Neural progenitor cell (in vitro differentiated cells): ENCODE measurements at regions not wholly inside any gene's neighbourhood (a gene's known extent, or its start where the extent isn't known, plus 50 kb on each side); places are given as distances from the start of the nearest gene placed in this dataset.

Experiments used
- DNase-seq: peaks from one replicate; pipeline ENCODE4 v3.0.0-alpha.2; 2016; ENCODE audit warnings: low spot score
- H2AFZ ChIP-seq: fragments of 200-600 bp; sonication (generic); replicated peaks from 2 replicates; pipeline ENCODE4 v1.6.1; 2016; ENCODE audit warnings: antibody characterized with exemption
- H3F3A ChIP-seq: fragments of 200-600 bp; sonication (generic); 2 replicates; pipeline ENCODE4 v1.6.1; 2016; ENCODE audit warnings: antibody characterized with exemption, low read depth
- H3K27ac ChIP-seq: fragments of 200-600 bp; sonication (generic); 2 replicates; pipeline ENCODE4 v1.5.1; 2016; ENCODE audit warnings: mild to moderate bottlenecking
- H3K27me3 ChIP-seq: fragments of 200-600 bp; sonication (generic); 2 replicates; pipeline ENCODE4 v1.6.1; 2016; ENCODE audit warnings: mild to moderate bottlenecking, moderate library complexity
- H3K36me3 ChIP-seq: fragments of 200-600 bp; sonication (generic); 2 replicates; pipeline ENCODE4 v1.5.1; 2016
- H3K4me1 ChIP-seq: fragments of 200-600 bp; sonication (generic); 2 replicates; pipeline ENCODE4 v1.6.1; 2016; ENCODE audit warnings: mixed run types
- H3K4me2 ChIP-seq: fragments of 200-600 bp; sonication (generic); 2 replicates; pipeline ENCODE4 v1.6.1; 2016
- H3K4me3 ChIP-seq: fragments of 200-600 bp; sonication (generic); 2 replicates; pipeline ENCODE4 v1.5.1; 2016
- H3K79me2 ChIP-seq: fragments of 200-600 bp; sonication (generic); 2 replicates; pipeline ENCODE4 v1.6.1; 2016; ENCODE audit warnings: low read depth
- H3K9ac ChIP-seq: fragments of 200-600 bp; sonication (generic); 2 replicates; pipeline ENCODE4 v1.6.1; 2016
- H3K9me3 ChIP-seq: fragments of 200-600 bp; sonication (generic); 2 replicates; pipeline ENCODE4 v1.5.1; 2016; ENCODE audit warnings: low read depth
- H4K20me1 ChIP-seq: fragments of 200-600 bp; sonication (generic); 2 replicates; pipeline ENCODE4 v1.6.1; 2016; ENCODE audit warnings: low read depth
- H3K27ac Mint-ChIP-seq: 3 replicates; pipeline ENCODE4 v1.8.0; 2021; ENCODE audit warnings: mixed read lengths
- H3K27me3 Mint-ChIP-seq: 2 replicates; pipeline ENCODE4 v1.8.0; 2022; ENCODE audit warnings: low read depth, mild to moderate bottlenecking, inconsistent platforms, moderate library complexity, mixed read lengths; ENCODE audit not compliant: insufficient read depth
- H3K36me3 Mint-ChIP-seq: 3 replicates; pipeline ENCODE4 v1.8.0; 2021; ENCODE audit warnings: mixed read lengths
- H3K4me1 Mint-ChIP-seq: 3 replicates; pipeline ENCODE4 v1.8.0; 2021; ENCODE audit warnings: mixed read lengths
- H3K4me3 Mint-ChIP-seq: 3 replicates; pipeline ENCODE4 v1.8.0; 2021; ENCODE audit warnings: mild to moderate bottlenecking, moderate library complexity, mixed read lengths
- H3K9me3 Mint-ChIP-seq: 3 replicates; pipeline ENCODE4 v1.8.0; 2020; ENCODE audit warnings: mixed read lengths
- CTCF ChIP-seq: fragments of 200-600 bp; sonication (generic); IDR thresholded peaks from 2 replicates; pipeline ENCODE4 v1.5.1; 2017; ENCODE audit warnings: antibody characterized with exemption, mild to moderate bottlenecking
- EZH2 ChIP-seq: fragments of 200-600 bp; sonication (generic); IDR thresholded peaks from 2 replicates; pipeline ENCODE4 v1.6.1; 2017; ENCODE audit warnings: antibody characterized with exemption, mild to moderate bottlenecking, moderate library complexity
- EZH2phosphoT487 ChIP-seq: fragments of 200-600 bp; sonication (generic); IDR thresholded peaks from 2 replicates; pipeline ENCODE4 v1.6.1; 2017; ENCODE audit warnings: antibody characterized with exemption

GRCh38 chr3:176950743-176951142, 246.5 kb downstream of the TBL1XR1 start:
- Mint-ChIP-seq H3K27ac (no peak overlapping the region), H3K4me1 (peaks cover 5% of the 10 kb centered on the region)

GRCh38 chr3:176948151-176948550, 249.1 kb downstream of the TBL1XR1 start:
- Mint-ChIP-seq H3K27ac (no peak overlapping the region), H3K4me1 (peaks cover 5% of the 10 kb centered on the region), H3K4me3 (no peak overlapping the region), H3K36me3 (no peaks in the 10 kb centered on the region), H3K27me3 (peaks cover 2% of the 10 kb centered on the region), H3K9me3 (peaks cover 2% of the 10 kb centered on the region)
- Histone ChIP-seq H3F3A (no peaks in the 10 kb centered on the region), H3K4me3 (no peak overlapping the region), H3K79me2 (no peaks in the 10 kb centered on the region), H3K27ac (no peak overlapping the region), H3K36me3 (no peaks in the 10 kb centered on the region), H3K27me3 (no peaks in the 10 kb centered on the region), H2AFZ (no peak overlapping the region), H3K9me3 (no peaks in the 10 kb centered on the region), H3K9ac (no peak overlapping the region), H3K4me1 (no peaks in the 10 kb centered on the region), H4K20me1 (no peaks in the 10 kb centered on the region), H3K4me2 (no peak overlapping the region)
- no peak for TF ChIP-seq EZH2phosphoT487
- no peak for TF ChIP-seq EZH2
- no peak for TF ChIP-seq CTCF
- no peak for DNase-seq

More at GRCh38 chr3:176950743-176951142, 246.5 kb downstream of the TBL1XR1 start:
- no peak overlapping the region for H3K4me3 ChIP-seq
- no peak overlapping the region for H3K4me3 Mint-ChIP-seq
- H3K9ac ChIP-seq: no peak overlapping the region
- no peaks in the 10 kb centered on the region for H3K27me3 ChIP-seq
- no peak overlapping the region for H3K4me2 ChIP-seq
- DNase-seq: no peak
- no peak overlapping the region for H3K27ac ChIP-seq
- peaks cover 2% of the 10 kb centered on the region for H3K9me3 Mint-ChIP-seq
- H3K79me2 ChIP-seq: no peaks in the 10 kb centered on the region
- no peaks in the 10 kb centered on the region for H3F3A ChIP-seq
- peaks cover 2% of the 10 kb centered on the region for H3K27me3 Mint-ChIP-seq
- H2AFZ ChIP-seq: no peak overlapping the region
- no peaks in the 10 kb centered on the region for H3K4me1 ChIP-seq
- H3K9me3 ChIP-seq: no peaks in the 10 kb centered on the region
- TF ChIP-seq CTCF (no peak), EZH2 (no peak), EZH2phosphoT487 (no peak)
- H3K36me3 Mint-ChIP-seq: no peaks in the 10 kb centered on the region
- no peaks in the 10 kb centered on the region for H3K36me3 ChIP-seq
- no peaks in the 10 kb centered on the region for H4K20me1 ChIP-seq

- Histone ChIP-seq H3K27ac (no peak overlapping the region), H4K20me1 (no peaks in the 10 kb centered on the region), H3K4me2 (no peak overlapping the region), H3K36me3 (no peaks in the 10 kb centered on the region), H3K79me2 (no peaks in the 10 kb centered on the region), H3K4me1 (no peaks in the 10 kb centered on the region), H3K27me3 (no peaks in the 10 kb centered on the region), H3F3A (no peaks in the 10 kb centered on the region), H3K4me3 (no peak overlapping the region), H3K9me3 (no peaks in the 10 kb centered on the region), H3K9ac (no peak overlapping the region), H2AFZ (no peak overlapping the region)
- no peaks in the 10 kb centered on the region for H3K36me3 Mint-ChIP-seq
- no peak overlapping the region for H3K4me3 Mint-ChIP-seq
- no peak for DNase-seq
- peaks cover 2% of the 10 kb centered on the region for H3K9me3 Mint-ChIP-seq
- peaks cover 2% of the 10 kb centered on the region for H3K27me3 Mint-ChIP-seq
- TF ChIP-seq EZH2: no peak
- no peak for TF ChIP-seq EZH2phosphoT487
- TF ChIP-seq CTCF: no peak
- peak overlapping the region; percentile 32 for H3K27ac Mint-ChIP-seq
- peaks cover 5% of the 10 kb centered on the region for H3K4me1 Mint-ChIP-seq
These were observed 251.1 kb downstream of the TBL1XR1 start for GRCh38 chr3:176946202-176946601.
